ENCODE measurements at regions not wholly inside any gene's neighbourhood (a gene's known extent, or its start where the extent isn't known, plus 50 kb on each side); places are given as distances from the start of the nearest gene placed in this dataset.
"Not testable (repeated sequence)": the region's sequence is repeated elsewhere in the genome, so short reads cannot be mapped to it uniquely, and the experiment has no call there.

DNA sequence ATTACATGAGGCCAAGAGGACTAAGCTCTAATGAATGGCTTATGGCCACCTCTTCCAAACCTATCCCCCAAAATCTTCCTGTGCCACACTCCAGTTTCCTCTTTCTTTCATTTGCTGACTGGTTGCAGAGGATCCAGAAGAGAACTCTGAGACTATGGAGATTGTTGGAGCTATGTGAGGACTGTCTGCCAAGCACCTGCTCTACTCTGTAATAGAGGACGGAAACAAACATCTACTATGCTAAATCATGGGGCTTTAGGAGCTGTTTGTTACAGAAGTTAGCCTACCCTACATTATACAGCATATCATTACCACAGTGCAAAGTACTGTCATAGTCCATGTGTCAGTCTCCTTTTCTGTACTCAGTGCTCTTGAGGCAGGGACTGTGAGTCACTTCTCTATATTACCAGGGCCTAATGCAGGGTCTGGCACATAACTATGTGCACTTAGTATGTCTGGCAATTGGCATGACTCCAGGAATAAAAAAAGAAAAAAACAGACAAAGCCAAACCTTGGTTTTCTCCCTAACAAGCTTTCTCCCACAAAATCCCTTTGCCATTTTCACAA is 95.1 kb downstream of the RPAP3 start:
- TF ChIP-seq POLR2AphosphoS5 (IDR thresholded peaks at IDR 0.05) = no peak
- no peak for TF ChIP-seq CTCF (IDR thresholded peaks at IDR 0.05)
- no peak for TF ChIP-seq EP300 (IDR thresholded peaks at IDR 0.05)
- TF ChIP-seq POLR2A (IDR thresholded peaks at IDR 0.05) = no peak
- Histone ChIP-seq H3K36me3 (no peaks in the 10 kb centered on the region), H3K27ac (no peak overlapping the region), H3K9me3 (peaks cover 9% of the 10 kb centered on the region), H3K4me1 (no peaks in the 10 kb centered on the region), H3K4me3 (no peak overlapping the region), H3K27me3 (no peaks in the 10 kb centered on the region)
- 94% methylated on average over 1 of the region's 1 CpG for WGBS
- DNase-seq (ENCODE audit: low spot score in 2 of 2) = no peak

GRCh38 chr12:47609806-47610205 is 96.0 kb downstream of the RPAP3 start:
- Histone ChIP-seq H3K9me3 (peaks cover 9% of the 10 kb centered on the region), H3K27me3 (no peaks in the 10 kb centered on the region), H3K4me3 (no peak overlapping the region), H3K27ac (no peak overlapping the region), H3K4me1 (no peaks in the 10 kb centered on the region), H3K36me3 (no peaks in the 10 kb centered on the region)
- WGBS = 92% methylated on average over 3 of the region's 3 CpGs
- no peak for TF ChIP-seq POLR2A (IDR thresholded peaks at IDR 0.05)
- TF ChIP-seq POLR2AphosphoS5 (IDR thresholded peaks at IDR 0.05) = no peak
- TF ChIP-seq EP300 (IDR thresholded peaks at IDR 0.05) = no peak
- TF ChIP-seq CTCF (IDR thresholded peaks at IDR 0.05) = no peak
- no peak for DNase-seq (ENCODE audit: low spot score in 2 of 2)

GRCh38 chr12:47608671-47609070 is 97.2 kb downstream of the RPAP3 start:
- not testable (repeated sequence) for H3K9me3 ChIP-seq; H3K27me3 ChIP-seq; H3K4me3 ChIP-seq; H3K4me1 ChIP-seq; DNase-seq (ENCODE audit: low spot score in 2 of 2); H3K27ac ChIP-seq; H3K36me3 ChIP-seq
- WGBS = 80% methylated on average over 4 of the region's 4 CpGs

- no peaks in the 10 kb centered on the region for H3K27me3 ChIP-seq
- 55% methylated on average over 1 of the region's 1 CpG for WGBS
- H3K36me3 ChIP-seq = no peaks in the 10 kb centered on the region
- H3K4me1 ChIP-seq = no peaks in the 10 kb centered on the region
- no peak for TF ChIP-seq CTCF (IDR thresholded peaks at IDR 0.05)
- no peak for TF ChIP-seq POLR2AphosphoS5 (IDR thresholded peaks at IDR 0.05)
- TF ChIP-seq EP300 (IDR thresholded peaks at IDR 0.05) = no peak
- TF ChIP-seq POLR2A (IDR thresholded peaks at IDR 0.05) = no peak
- no peak overlapping the region for H3K27ac ChIP-seq
- no peaks in the 10 kb centered on the region for H3K9me3 ChIP-seq
- no peak overlapping the region for H3K4me3 ChIP-seq
- DNase-seq (ENCODE audit: low spot score in 2 of 2) = no peak
These were observed 101.5 kb downstream of the RPAP3 start for GRCh38 chr12:47604221-47604873.

GRCh38 chr12:47602949-47603558 is 102.8 kb downstream of the RPAP3 start:
- WGBS = 65% methylated on average over 11 of the region's 11 CpGs
- no peaks in the 10 kb centered on the region for H3K27me3 ChIP-seq
- no peak overlapping the region for H3K27ac ChIP-seq
- no peak overlapping the region for H3K4me3 ChIP-seq
- TF ChIP-seq CTCF (IDR thresholded peaks at IDR 0.05) = no peak
- no peak for TF ChIP-seq EP300 (IDR thresholded peaks at IDR 0.05)
- TF ChIP-seq POLR2A (IDR thresholded peaks at IDR 0.05) = no peak
- no peak for TF ChIP-seq POLR2AphosphoS5 (IDR thresholded peaks at IDR 0.05)
- H3K36me3 ChIP-seq = no peaks in the 10 kb centered on the region
- H3K4me1 ChIP-seq = no peaks in the 10 kb centered on the region
- no peak for DNase-seq (ENCODE audit: low spot score in 2 of 2)
- H3K9me3 ChIP-seq = no peaks in the 10 kb centered on the region

All from suprapubic skin (tissue), 4 donors.